ENCODE measurements at regions not wholly inside any gene's neighbourhood (a gene's known extent, or its start where the extent isn't known, plus 50 kb on each side); places are given as distances from the start of the nearest gene placed in this dataset.

GRCh38 chr6:113599444-113599843 is 257.7 kb upstream of the MARCKS start:
- H4K20me1 ChIP-seq (ENCODE audit: insufficient read depth, low read length) = no peaks in the 10 kb centered on the region
- H3K79me2 ChIP-seq (ENCODE audit: insufficient read depth, low read length) = no peaks in the 10 kb centered on the region
- no peaks in the 10 kb centered on the region for H3K9me2 ChIP-seq (ENCODE audit: low read depth, low read length)
- no peak overlapping the region for H3K4me3 ChIP-seq (ENCODE audit: low read depth, low read length, poor library complexity, severe bottlenecking)
- no peaks in the 10 kb centered on the region for H3F3A ChIP-seq (ENCODE audit: insufficient read depth, low read length)
- no peaks in the 10 kb centered on the region for H3K4me1 ChIP-seq (ENCODE audit: insufficient read depth, low read length, severe bottlenecking)
- H3K27ac ChIP-seq (ENCODE audit: low read depth, low read length, poor library complexity, severe bottlenecking) = no peak overlapping the region
- no peak for TF ChIP-seq EZH2 (IDR thresholded peaks at IDR 0.05; ENCODE audit: borderline replicate concordance, low read length)
- TF ChIP-seq, protein P1, sequence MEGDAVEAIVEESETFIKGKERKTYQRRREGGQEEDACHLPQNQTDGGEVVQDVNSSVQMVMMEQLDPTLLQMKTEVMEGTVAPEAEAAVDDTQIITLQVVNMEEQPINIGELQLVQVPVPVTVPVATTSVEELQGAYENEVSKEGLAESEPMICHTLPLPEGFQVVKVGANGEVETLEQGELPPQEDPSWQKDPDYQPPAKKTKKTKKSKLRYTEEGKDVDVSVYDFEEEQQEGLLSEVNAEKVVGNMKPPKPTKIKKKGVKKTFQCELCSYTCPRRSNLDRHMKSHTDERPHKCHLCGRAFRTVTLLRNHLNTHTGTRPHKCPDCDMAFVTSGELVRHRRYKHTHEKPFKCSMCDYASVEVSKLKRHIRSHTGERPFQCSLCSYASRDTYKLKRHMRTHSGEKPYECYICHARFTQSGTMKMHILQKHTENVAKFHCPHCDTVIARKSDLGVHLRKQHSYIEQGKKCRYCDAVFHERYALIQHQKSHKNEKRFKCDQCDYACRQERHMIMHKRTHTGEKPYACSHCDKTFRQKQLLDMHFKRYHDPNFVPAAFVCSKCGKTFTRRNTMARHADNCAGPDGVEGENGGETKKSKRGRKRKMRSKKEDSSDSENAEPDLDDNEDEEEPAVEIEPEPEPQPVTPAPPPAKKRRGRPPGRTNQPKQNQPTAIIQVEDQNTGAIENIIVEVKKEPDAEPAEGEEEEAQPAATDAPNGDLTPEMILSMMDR (IDR thresholded peaks at IDR 0.05; ENCODE audit: low read length) = no peak
- H3K4me2 ChIP-seq (ENCODE audit: low read length) = no peak overlapping the region
- no peaks in the 10 kb centered on the region for H3K36me3 ChIP-seq (ENCODE audit: insufficient read depth, low read length)
- H3K27me3 ChIP-seq (ENCODE audit: insufficient read depth, low read length) = no peaks in the 10 kb centered on the region
- no peaks in the 10 kb centered on the region for H3K9me3 ChIP-seq (ENCODE audit: low read length)
- no peak overlapping the region for H3K9ac ChIP-seq (ENCODE audit: low read length)
- no peak overlapping the region for H2AFZ ChIP-seq (ENCODE audit: low read length)

GRCh38 chr6:113600551-113601339 is 256.4 kb upstream of the MARCKS start:
- no peak overlapping the region for H2AFZ ChIP-seq (ENCODE audit: low read length)
- H4K20me1 ChIP-seq (ENCODE audit: insufficient read depth, low read length) = no peaks in the 10 kb centered on the region
- no peak overlapping the region for H3K9ac ChIP-seq (ENCODE audit: low read length)
- no peaks in the 10 kb centered on the region for H3K36me3 ChIP-seq (ENCODE audit: insufficient read depth, low read length)
- H3K79me2 ChIP-seq (ENCODE audit: insufficient read depth, low read length) = no peaks in the 10 kb centered on the region
- H3K9me2 ChIP-seq (ENCODE audit: low read depth, low read length) = no peaks in the 10 kb centered on the region
- H3K4me2 ChIP-seq (ENCODE audit: low read length) = no peak overlapping the region
- no peaks in the 10 kb centered on the region for H3K9me3 ChIP-seq (ENCODE audit: low read length)
- no peak for TF ChIP-seq EZH2 (IDR thresholded peaks at IDR 0.05; ENCODE audit: borderline replicate concordance, low read length)
- TF ChIP-seq, protein P1 (IDR thresholded peaks at IDR 0.05; ENCODE audit: low read length) = no peak
- H3F3A ChIP-seq (ENCODE audit: insufficient read depth, low read length) = no peaks in the 10 kb centered on the region
- no peak overlapping the region for H3K4me3 ChIP-seq (ENCODE audit: low read depth, low read length, poor library complexity, severe bottlenecking)
- no peaks in the 10 kb centered on the region for H3K27me3 ChIP-seq (ENCODE audit: insufficient read depth, low read length)
- H3K27ac ChIP-seq (ENCODE audit: low read depth, low read length, poor library complexity, severe bottlenecking) = no peak overlapping the region
- H3K4me1 ChIP-seq (ENCODE audit: insufficient read depth, low read length, severe bottlenecking) = no peaks in the 10 kb centered on the region

GRCh38 chr6:113607821-113608545 is 249.2 kb upstream of the MARCKS start:
- Histone ChIP-seq H3K27me3 (ENCODE audit: insufficient read depth, low read length) (no peaks in the 10 kb centered on the region), H3K27ac (ENCODE audit: low read depth, low read length, poor library complexity, severe bottlenecking) (no peak overlapping the region), H3K79me2 (ENCODE audit: insufficient read depth, low read length) (no peaks in the 10 kb centered on the region), H3K9me2 (ENCODE audit: low read depth, low read length) (no peaks in the 10 kb centered on the region), H3K4me2 (ENCODE audit: low read length) (no peak overlapping the region), H3K9me3 (ENCODE audit: low read length) (no peaks in the 10 kb centered on the region), H4K20me1 (ENCODE audit: insufficient read depth, low read length) (no peaks in the 10 kb centered on the region), H2AFZ (ENCODE audit: low read length) (no peak overlapping the region), H3K9ac (ENCODE audit: low read length) (no peak overlapping the region), H3K4me3 (ENCODE audit: low read depth, low read length, poor library complexity, severe bottlenecking) (no peak overlapping the region), H3F3A (ENCODE audit: insufficient read depth, low read length) (no peaks in the 10 kb centered on the region), H3K4me1 (ENCODE audit: insufficient read depth, low read length, severe bottlenecking) (peaks cover 15% of the 10 kb centered on the region), H3K36me3 (ENCODE audit: insufficient read depth, low read length) (no peaks in the 10 kb centered on the region)
- no peak for TF ChIP-seq EZH2 (IDR thresholded peaks at IDR 0.05; ENCODE audit: borderline replicate concordance, low read length)
- TF ChIP-seq, protein P1 (IDR thresholded peaks at IDR 0.05; ENCODE audit: low read length) = no peak
